ENCODE measurements at regions not wholly inside any gene's neighbourhood (a gene's known extent, or its start where the extent isn't known, plus 50 kb on each side); places are given as distances from the start of the nearest gene placed in this dataset.

DNA sequence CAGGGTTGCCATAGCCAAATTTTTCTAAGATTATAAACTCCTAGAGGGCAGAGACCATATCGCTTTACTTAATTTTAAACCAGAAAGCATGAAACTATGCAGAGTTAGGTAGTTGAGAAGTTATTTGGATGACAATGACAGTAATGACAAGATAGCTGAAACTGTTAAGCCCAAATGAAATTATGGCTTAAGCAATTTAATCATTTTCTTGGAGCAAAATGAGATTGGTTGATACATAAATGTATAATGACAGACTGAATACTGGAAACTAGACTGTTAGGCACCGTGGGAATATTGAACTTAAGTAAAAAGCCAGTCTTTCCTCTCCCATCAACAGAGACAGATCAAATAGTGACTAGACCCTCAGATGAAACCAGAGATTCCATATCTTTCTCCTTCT is 670.3 kb upstream of the NRSN1 start:
- H3K27me3 Mint-ChIP-seq (ENCODE audit: insufficient read depth, unreplicated experiment), result no peaks in the 10 kb centered on the region
- ChIA-PET POLR2A (no interaction called here), CTCF (interaction anchor here (0.9 kb wide), 1 partner anchor 9 kb away, joined by 5 read pairs; no protein-coding TSS in a partner anchor)
- no peaks in the 10 kb centered on the region for H3K9me3 Mint-ChIP-seq (ENCODE audit: unreplicated experiment)
- H3K27ac Mint-ChIP-seq (ENCODE audit: low read depth, unreplicated experiment), result no peak overlapping the region
- H3K4me3 Mint-ChIP-seq (ENCODE audit: unreplicated experiment), result no peak overlapping the region
- TF ChIP-seq CTCF (IDR thresholded peaks at IDR 0.05; ENCODE audit: unreplicated experiment), result no peak
- BruUV-seq (replicated peaks), result no TSS peak
- intact Hi-C loops (cut with micrococcal nuclease), result no loop called here
- no peaks in the 10 kb centered on the region for H3K4me1 Mint-ChIP-seq (ENCODE audit: insufficient read depth, unreplicated experiment)
- DNase-seq (ENCODE audit: unreplicated experiment), result no peak
- no peaks in the 10 kb centered on the region for H3K36me3 Mint-ChIP-seq (ENCODE audit: insufficient read depth, unreplicated experiment)

GRCh38 chr6:23456396-23456795 is 669.6 kb upstream of the NRSN1 start:
- Mint-ChIP-seq H3K36me3 (ENCODE audit: insufficient read depth, unreplicated experiment) (no peaks in the 10 kb centered on the region), H3K9me3 (ENCODE audit: unreplicated experiment) (no peaks in the 10 kb centered on the region), H3K27me3 (ENCODE audit: insufficient read depth, unreplicated experiment) (no peaks in the 10 kb centered on the region), H3K4me3 (ENCODE audit: unreplicated experiment) (no peak overlapping the region), H3K4me1 (ENCODE audit: insufficient read depth, unreplicated experiment) (no peaks in the 10 kb centered on the region), H3K27ac (ENCODE audit: low read depth, unreplicated experiment) (no peak overlapping the region)
- ChIA-PET POLR2A (no interaction called here), CTCF (no interaction called here)
- intact Hi-C loops (cut with micrococcal nuclease), result no loop called here
- no TSS peak for BruUV-seq (replicated peaks)
- no peak for TF ChIP-seq CTCF (IDR thresholded peaks at IDR 0.05; ENCODE audit: unreplicated experiment)
- DNase-seq (ENCODE audit: unreplicated experiment), result no peak

DNA sequence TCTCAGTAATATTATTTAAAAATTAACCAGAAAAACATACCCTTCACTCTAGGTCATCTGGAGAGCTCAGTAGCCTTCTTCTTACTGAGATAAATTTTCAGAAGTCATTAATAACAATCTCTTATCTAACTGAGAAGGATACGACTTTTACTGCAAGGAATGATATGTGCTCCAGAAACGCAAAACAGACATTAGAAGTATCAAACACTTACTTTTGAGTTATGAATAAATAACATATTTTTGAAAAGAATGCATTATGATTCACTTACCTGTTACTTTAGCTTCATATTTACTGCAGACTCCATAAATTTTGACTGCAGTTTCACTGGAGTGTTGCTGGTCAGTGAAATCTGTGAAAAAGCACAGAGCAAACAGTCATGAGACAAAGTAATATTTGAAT is 668.7 kb upstream of the NRSN1 start:
- H3K27me3 Mint-ChIP-seq (ENCODE audit: insufficient read depth, unreplicated experiment), result no peaks in the 10 kb centered on the region
- intact Hi-C loops (cut with micrococcal nuclease), result no loop called here
- TF ChIP-seq CTCF (IDR thresholded peaks at IDR 0.05; ENCODE audit: unreplicated experiment), result no peak
- CTCF ChIA-PET, result interaction anchor here (0.6 kb wide), 1 partner anchor 748 kb away, joined by 3 read pairs; no protein-coding TSS in a partner anchor
- H3K27ac Mint-ChIP-seq (ENCODE audit: low read depth, unreplicated experiment), result no peak overlapping the region
- no peak overlapping the region for H3K4me3 Mint-ChIP-seq (ENCODE audit: unreplicated experiment)
- no peaks in the 10 kb centered on the region for H3K36me3 Mint-ChIP-seq (ENCODE audit: insufficient read depth, unreplicated experiment)
- H3K9me3 Mint-ChIP-seq (ENCODE audit: unreplicated experiment), result no peaks in the 10 kb centered on the region
- no TSS peak for BruUV-seq (replicated peaks)
- DNase-seq (ENCODE audit: unreplicated experiment), result no peak
- POLR2A ChIA-PET, result no interaction called here
- no peaks in the 10 kb centered on the region for H3K4me1 Mint-ChIP-seq (ENCODE audit: insufficient read depth, unreplicated experiment)

DNA sequence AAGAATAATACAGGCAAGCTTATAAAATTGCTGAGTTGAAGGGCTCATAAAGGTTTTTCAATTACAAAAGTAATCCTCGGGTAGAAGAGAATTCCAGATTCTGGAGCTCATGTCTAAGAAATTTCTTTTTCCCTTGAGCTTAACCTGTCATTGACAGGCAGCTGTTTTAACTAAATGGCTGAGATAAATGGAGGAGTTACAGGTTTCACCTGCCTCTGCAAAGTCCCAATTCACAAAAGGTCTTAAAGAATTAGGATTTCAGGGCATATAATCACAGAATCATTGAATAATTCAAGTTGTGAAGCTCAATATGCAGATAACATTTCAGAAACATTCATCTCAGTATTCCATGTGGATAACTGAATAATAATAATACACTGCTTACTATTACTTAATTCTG is 660.1 kb upstream of the NRSN1 start:
- Mint-ChIP-seq H3K36me3 (ENCODE audit: insufficient read depth, unreplicated experiment) (no peaks in the 10 kb centered on the region), H3K27me3 (ENCODE audit: insufficient read depth, unreplicated experiment) (no peaks in the 10 kb centered on the region), H3K4me1 (ENCODE audit: insufficient read depth, unreplicated experiment) (no peaks in the 10 kb centered on the region), H3K4me3 (ENCODE audit: unreplicated experiment) (no peak overlapping the region), H3K9me3 (ENCODE audit: unreplicated experiment) (no peaks in the 10 kb centered on the region), H3K27ac (ENCODE audit: low read depth, unreplicated experiment) (no peak overlapping the region)
- DNase-seq (ENCODE audit: unreplicated experiment), result no peak
- ChIA-PET CTCF (interaction anchor here (0.7 kb wide), 1 partner anchor 18 kb away, joined by 4 read pairs; no protein-coding TSS in a partner anchor), POLR2A (interaction anchor here (0.7 kb wide), 2 partner anchors 67 to 109 kb away, joined by 3 to 4 read pairs; no protein-coding TSS in a partner anchor)
- TF ChIP-seq CTCF (IDR thresholded peaks at IDR 0.05; ENCODE audit: unreplicated experiment), result no peak
- intact Hi-C loops (cut with micrococcal nuclease), result no loop called here
- BruUV-seq (replicated peaks), result no TSS peak
